ENCODE measurements at regions not wholly inside any gene's neighbourhood (a gene's known extent, or its start where the extent isn't known, plus 50 kb on each side); places are given as distances from the start of the nearest gene placed in this dataset.
"Not testable (repeated sequence)": the region's sequence is repeated elsewhere in the genome, so short reads cannot be mapped to it uniquely, and the experiment has no call there.

DNA sequence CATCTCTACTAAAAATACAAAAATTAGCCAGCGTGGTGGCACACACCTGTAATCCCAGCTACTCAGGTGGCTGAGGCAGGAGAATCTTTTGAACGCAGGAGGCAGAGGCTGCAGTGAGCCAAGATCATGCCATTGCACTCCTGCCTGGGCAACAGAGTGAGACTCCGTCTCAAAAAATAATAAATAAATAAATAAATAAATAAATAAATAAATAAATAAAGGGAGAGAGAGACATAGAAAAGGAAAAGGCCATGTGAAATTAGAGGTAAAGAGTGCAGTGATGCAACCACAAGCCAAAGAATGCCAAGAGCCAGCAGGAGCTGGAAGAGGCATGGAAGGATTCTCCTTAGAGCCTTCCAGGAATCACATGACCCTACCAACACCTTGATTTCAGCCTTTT is 107.0 kb upstream of the SRSF6 start:
- not testable (repeated sequence) for TF ChIP-seq CTCF (IDR thresholded peaks at IDR 0.05; ENCODE audit: low read length); EZH2 (IDR thresholded peaks at IDR 0.05; ENCODE audit: borderline replicate concordance, low read length)

Data from OCI-LY1 (cell line).